ENCODE measurements at regions not wholly inside any gene's neighbourhood (a gene's known extent, or its start where the extent isn't known, plus 50 kb on each side); places are given as distances from the start of the nearest gene placed in this dataset.

GRCh38 chr16:73163238-73163815, 115.4 kb upstream of the ZFHX3 start:
- TF ChIP-seq CTCF (IDR thresholded peaks at IDR 0.05 in 2 of 3, conservative IDR thresholded peaks at IDR 0.05 in 1 of 3; ENCODE audit: control insufficient read depth in 2 of 3, extremely low read depth in 1 of 3, insufficient read depth in 1 of 3, low read depth in 3 of 3, low read length in 3 of 3): no peak
- no peak for TF ChIP-seq EZH2 (IDR thresholded peaks at IDR 0.05; ENCODE audit: borderline replicate concordance, control insufficient read depth, low read depth, low read length)
- TF ChIP-seq HDAC2 (IDR thresholded peaks at IDR 0.05): no peak
- no peak for TF ChIP-seq RCOR1 (conservative IDR thresholded peaks at IDR 0.05; ENCODE audit: low read depth, low read length)
- TF ChIP-seq, protein P1, sequence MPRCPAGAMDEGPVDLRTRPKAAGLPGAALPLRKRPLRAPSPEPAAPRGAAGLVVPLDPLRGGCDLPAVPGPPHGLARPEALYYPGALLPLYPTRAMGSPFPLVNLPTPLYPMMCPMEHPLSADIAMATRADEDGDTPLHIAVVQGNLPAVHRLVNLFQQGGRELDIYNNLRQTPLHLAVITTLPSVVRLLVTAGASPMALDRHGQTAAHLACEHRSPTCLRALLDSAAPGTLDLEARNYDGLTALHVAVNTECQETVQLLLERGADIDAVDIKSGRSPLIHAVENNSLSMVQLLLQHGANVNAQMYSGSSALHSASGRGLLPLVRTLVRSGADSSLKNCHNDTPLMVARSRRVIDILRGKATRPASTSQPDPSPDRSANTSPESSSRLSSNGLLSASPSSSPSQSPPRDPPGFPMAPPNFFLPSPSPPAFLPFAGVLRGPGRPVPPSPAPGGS (IDR thresholded peaks at IDR 0.05; ENCODE audit: borderline replicate concordance, insufficient read depth, low read depth, low read length, poor library complexity, severe bottlenecking): no peak
